ENCODE measurements at regions not wholly inside any gene's neighbourhood (a gene's known extent, or its start where the extent isn't known, plus 50 kb on each side); places are given as distances from the start of the nearest gene placed in this dataset.

GRCh38 chr15:70227147-70227546 lies 129.4 kb upstream of the TLE3 start:
- no peak for TF ChIP-seq CTCF (conservative IDR thresholded peaks at IDR 0.05; ENCODE audit: low read depth)
- CTCF ChIA-PET = interaction anchor here (0.5 to 0.6 kb wide), 2 partner anchors 296 to 1856 kb away, joined by 3 read pairs; no protein-coding TSS in a partner anchor
- H3K27ac ChIP-seq = no peak overlapping the region
- POLR2A ChIA-PET (ENCODE audit: low non-redundant PET) = no interaction called here
- DNase-seq (ENCODE audit: low spot score) = no peak

- CTCF ChIA-PET = no interaction called here
These were observed 128.7 kb upstream of the TLE3 start for GRCh38 chr15:70226337-70226980.

GRCh38 chr15:70225416-70225815 lies 127.7 kb upstream of the TLE3 start:
- no peak for TF ChIP-seq CTCF (conservative IDR thresholded peaks at IDR 0.05; ENCODE audit: low read depth)
- POLR2A ChIA-PET (ENCODE audit: low non-redundant PET) = no interaction called here
- no peak for DNase-seq (ENCODE audit: low spot score)
- H3K27ac ChIP-seq = no peak overlapping the region
- CTCF ChIA-PET = no interaction called here

More at GRCh38 chr15:70226337-70226980, 128.7 kb upstream of the TLE3 start:
- POLR2A ChIA-PET (ENCODE audit: low non-redundant PET) = no interaction called here
- no peak for DNase-seq (ENCODE audit: low spot score)
- TF ChIP-seq CTCF (conservative IDR thresholded peaks at IDR 0.05; ENCODE audit: low read depth) = no peak
- H3K27ac ChIP-seq = no peak overlapping the region

- CTCF ChIA-PET = no interaction called here
These were observed 124.9 kb upstream of the TLE3 start for GRCh38 chr15:70222606-70223005.

GRCh38 chr15:70220490-70221096 lies 122.9 kb upstream of the TLE3 start:
- POLR2A ChIA-PET (ENCODE audit: low non-redundant PET) = no interaction called here
- no peak overlapping the region for H3K27ac ChIP-seq
- CTCF ChIA-PET = interaction anchor here (0.6 kb wide), 1 partner anchor 24 kb away, joined by 3 read pairs; no protein-coding TSS in a partner anchor
- no peak for TF ChIP-seq CTCF (conservative IDR thresholded peaks at IDR 0.05; ENCODE audit: low read depth)
- no peak for DNase-seq (ENCODE audit: low spot score)

More at GRCh38 chr15:70222606-70223005, 124.9 kb upstream of the TLE3 start:
- DNase-seq (ENCODE audit: low spot score) = no peak
- no peak overlapping the region for H3K27ac ChIP-seq
- POLR2A ChIA-PET (ENCODE audit: low non-redundant PET) = no interaction called here
- no peak for TF ChIP-seq CTCF (conservative IDR thresholded peaks at IDR 0.05; ENCODE audit: low read depth)

GRCh38 chr15:70219966-70220365 lies 122.2 kb upstream of the TLE3 start:
- CTCF ChIA-PET = no interaction called here
- no peak overlapping the region for H3K27ac ChIP-seq
- no peak for TF ChIP-seq CTCF (conservative IDR thresholded peaks at IDR 0.05; ENCODE audit: low read depth)
- DNase-seq (ENCODE audit: low spot score) = no peak
- POLR2A ChIA-PET (ENCODE audit: low non-redundant PET) = no interaction called here
